Muscle of leg (tissue), 3 donors: ENCODE measurements at regions not wholly inside any gene's neighbourhood (a gene's known extent, or its start where the extent isn't known, plus 50 kb on each side); places are given as distances from the start of the nearest gene placed in this dataset.
"Not testable (repeated sequence)": the region's sequence is repeated elsewhere in the genome, so short reads cannot be mapped to it uniquely, and the experiment has no call there.

ENCODE experiments used
- DNase-seq: peaks from one replicate; pipeline ENCODE4 v3.0.0; 2013
- H3K27ac ChIP-seq: one replicate; pipeline ENCODE4 v1.5.1; 2013; ENCODE audit warnings: mild to moderate bottlenecking, low read length, control low read depth
- H3K27me3 ChIP-seq: one replicate; pipeline ENCODE4 v1.6.1; 2013; ENCODE audit warnings: low read length; ENCODE audit not compliant: control insufficient read depth, insufficient read depth
- H3K36me3 ChIP-seq: one replicate; pipeline ENCODE4 v1.6.1; 2013; ENCODE audit warnings: low read length; ENCODE audit not compliant: control insufficient read depth, insufficient read depth
- H3K4me1 ChIP-seq: one replicate; pipeline ENCODE4 v1.6.1; 2013; ENCODE audit warnings: low read length; ENCODE audit not compliant: control insufficient read depth, insufficient read depth
- H3K4me3 ChIP-seq: one replicate; pipeline ENCODE4 v1.5.1; 2013; ENCODE audit warnings: low read length, control low read depth
- H3K9me3 ChIP-seq: replicated peaks from 2 replicates; pipeline ENCODE4 v1.6.1; 2013; ENCODE audit warnings: low read depth, low read length; ENCODE audit not compliant: control insufficient read depth
- WGBS: methylation state at CpG from one replicate; pipeline ENCODE4 v1.1.5; 2013; ENCODE audit warnings: missing lambda C conversion rate; ENCODE audit not compliant: insufficient coverage; 5-methylcytosine and 5-hydroxymethylcytosine counted together

- WGBS = 83% methylated on average over 1 of the region's 3 CpGs
- no peaks in the 10 kb centered on the region for H3K27me3 ChIP-seq
- no peaks in the 10 kb centered on the region for H3K4me1 ChIP-seq
- no peak overlapping the region for H3K27ac ChIP-seq
- no peaks in the 10 kb centered on the region for H3K36me3 ChIP-seq
- no peak for DNase-seq
- H3K4me3 ChIP-seq = no peak overlapping the region
- H3K9me3 ChIP-seq = no peaks in the 10 kb centered on the region
These were observed 236.8 kb downstream of the FAT3 start for GRCh38 chr11:92461447-92461846.

GRCh38 chr11:92462821-92463220 lies 238.2 kb downstream of the FAT3 start:
- DNase-seq = no peak
- no peaks in the 10 kb centered on the region for H3K4me1 ChIP-seq
- H3K9me3 ChIP-seq = no peaks in the 10 kb centered on the region
- no peak overlapping the region for H3K4me3 ChIP-seq
- no peaks in the 10 kb centered on the region for H3K36me3 ChIP-seq
- no peaks in the 10 kb centered on the region for H3K27me3 ChIP-seq
- H3K27ac ChIP-seq = no peak overlapping the region
- no CpG with 5 or more reads among the region's 1 CpG for WGBS

- H3K27ac ChIP-seq = no peak overlapping the region
- WGBS = 55% methylated on average over 4 of the region's 6 CpGs
- no peaks in the 10 kb centered on the region for H3K9me3 ChIP-seq
- H3K4me1 ChIP-seq = no peaks in the 10 kb centered on the region
- H3K27me3 ChIP-seq = no peaks in the 10 kb centered on the region
- H3K4me3 ChIP-seq = no peak overlapping the region
- no peaks in the 10 kb centered on the region for H3K36me3 ChIP-seq
- no peak for DNase-seq
These were observed 240.2 kb downstream of the FAT3 start for GRCh38 chr11:92464822-92465221.

DNA sequence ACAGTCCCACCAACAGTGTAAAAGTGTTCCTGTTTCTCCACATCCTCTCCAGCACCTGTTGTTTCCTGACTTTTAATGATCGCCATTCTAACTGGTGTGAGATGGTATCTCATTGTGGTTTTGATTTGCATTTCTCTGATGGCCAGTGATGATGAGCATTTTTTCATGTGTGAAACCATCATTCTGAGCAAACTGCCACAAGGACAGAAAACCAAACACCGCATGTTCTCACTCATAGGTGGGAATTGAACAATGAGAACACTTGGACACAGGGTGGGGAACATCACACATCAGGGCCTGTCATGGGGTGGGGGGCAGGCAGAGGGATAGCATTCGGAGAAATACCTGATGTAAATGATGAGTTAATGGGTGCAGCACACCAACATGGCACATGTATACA lies 240.8 kb downstream of the FAT3 start:
- H3K4me3 ChIP-seq, DNase-seq, H3K27me3 ChIP-seq, H3K36me3 ChIP-seq, H3K27ac ChIP-seq, H3K4me1 ChIP-seq, H3K9me3 ChIP-seq: not testable (repeated sequence)
- WGBS = no CpG with 5 or more reads among the region's 3 CpGs

- Histone ChIP-seq H3K27ac (no peak overlapping the region), H3K27me3 (no peaks in the 10 kb centered on the region), H3K4me1 (no peaks in the 10 kb centered on the region), H3K9me3 (no peaks in the 10 kb centered on the region), H3K4me3 (no peak overlapping the region), H3K36me3 (no peaks in the 10 kb centered on the region)
- DNase-seq = no peak
- WGBS = 80% methylated on average over 1 of the region's 3 CpGs
These were observed 249.1 kb downstream of the FAT3 start for GRCh38 chr11:92473736-92474135.

DNA sequence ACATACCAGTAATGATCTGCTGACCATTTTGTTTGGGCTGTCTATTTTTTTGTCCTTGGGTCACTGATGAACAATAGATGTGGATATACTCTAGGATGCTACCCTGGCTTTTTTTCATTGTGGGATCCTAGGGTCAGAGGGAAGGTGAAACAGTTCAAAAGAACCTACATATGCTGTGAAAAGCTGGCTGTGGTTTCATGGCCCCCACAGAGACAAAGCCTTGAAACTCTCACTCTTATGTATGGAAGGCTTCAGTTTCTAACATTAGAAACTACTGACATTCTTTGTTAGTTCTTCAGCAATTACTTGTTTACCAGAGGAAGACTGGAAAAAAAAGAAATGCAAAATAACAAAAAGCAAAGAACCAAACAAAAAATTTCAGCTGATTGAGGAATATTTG lies 250.7 kb downstream of the FAT3 start:
- Histone ChIP-seq H3K36me3 (no peaks in the 10 kb centered on the region), H3K27ac (no peak overlapping the region), H3K9me3 (no peaks in the 10 kb centered on the region), H3K4me3 (no peak overlapping the region), H3K4me1 (no peaks in the 10 kb centered on the region), H3K27me3 (no peaks in the 10 kb centered on the region)
- no peak for DNase-seq

DNA sequence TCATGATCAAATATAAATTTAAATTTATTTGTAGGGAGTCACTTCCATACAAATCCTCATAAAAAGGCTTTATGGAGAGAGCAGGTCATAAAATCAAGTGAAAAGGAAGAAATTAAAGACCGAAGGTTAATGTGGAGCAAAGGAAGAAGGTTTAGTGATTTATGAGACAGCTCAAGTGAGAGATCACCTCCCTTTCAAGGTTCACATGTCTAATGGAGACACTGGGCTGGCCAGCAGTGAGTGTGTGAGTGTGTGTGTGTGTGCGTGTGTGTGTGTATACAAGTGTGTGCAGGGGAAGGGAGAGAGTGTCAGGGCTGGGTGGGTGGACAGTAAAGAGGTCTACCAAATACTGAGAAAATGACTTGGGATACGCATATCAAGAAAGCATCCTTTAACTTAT lies 251.2 kb downstream of the FAT3 start:
- Histone ChIP-seq H3K4me1 (no peaks in the 10 kb centered on the region), H3K9me3 (no peaks in the 10 kb centered on the region)

GRCh38 chr11:92477686-92478085 lies 253.1 kb downstream of the FAT3 start:
- no peaks in the 10 kb centered on the region for H3K36me3 ChIP-seq
- no peak overlapping the region for H3K4me3 ChIP-seq
- no peaks in the 10 kb centered on the region for H3K4me1 ChIP-seq
- no peaks in the 10 kb centered on the region for H3K27me3 ChIP-seq
- 63% methylated on average over 1 of the region's 3 CpGs for WGBS
- DNase-seq = no peak
- no peaks in the 10 kb centered on the region for H3K9me3 ChIP-seq
- H3K27ac ChIP-seq = no peak overlapping the region

More for the DNA sequence above, 251.2 kb downstream of the FAT3 start:
- no peaks in the 10 kb centered on the region for H3K27me3 ChIP-seq
- no peak overlapping the region for H3K27ac ChIP-seq
- DNase-seq = no peak
- H3K36me3 ChIP-seq = no peaks in the 10 kb centered on the region
- WGBS = 84% methylated on average over 2 of the region's 3 CpGs
- no peak overlapping the region for H3K4me3 ChIP-seq

DNA sequence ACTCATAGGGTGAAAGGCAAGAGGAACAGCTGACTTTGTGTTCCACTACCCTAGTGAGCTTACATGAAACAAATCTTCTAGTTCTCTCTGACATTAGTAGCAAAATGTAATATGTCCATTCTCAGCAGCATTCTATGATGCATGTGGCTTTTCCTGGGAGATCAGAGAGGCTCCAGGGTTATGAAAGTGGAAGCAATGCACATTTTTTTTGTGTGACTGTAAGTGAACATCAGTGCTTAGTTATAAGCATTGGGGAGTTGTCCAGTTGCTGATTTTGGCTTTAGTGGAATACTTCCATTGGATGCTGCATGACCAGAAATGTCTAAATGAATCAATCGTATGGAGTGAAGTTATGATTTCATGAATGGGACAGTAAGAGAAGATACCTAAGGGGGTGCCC lies 255.9 kb downstream of the FAT3 start:
- no peak overlapping the region for H3K4me3 ChIP-seq
- no peaks in the 10 kb centered on the region for H3K36me3 ChIP-seq
- no peaks in the 10 kb centered on the region for H3K27me3 ChIP-seq
- DNase-seq = no peak
- no peaks in the 10 kb centered on the region for H3K4me1 ChIP-seq
- H3K9me3 ChIP-seq = no peaks in the 10 kb centered on the region
- 67% methylated on average over 1 of the region's 1 CpG for WGBS
- H3K27ac ChIP-seq = no peak overlapping the region

DNA sequence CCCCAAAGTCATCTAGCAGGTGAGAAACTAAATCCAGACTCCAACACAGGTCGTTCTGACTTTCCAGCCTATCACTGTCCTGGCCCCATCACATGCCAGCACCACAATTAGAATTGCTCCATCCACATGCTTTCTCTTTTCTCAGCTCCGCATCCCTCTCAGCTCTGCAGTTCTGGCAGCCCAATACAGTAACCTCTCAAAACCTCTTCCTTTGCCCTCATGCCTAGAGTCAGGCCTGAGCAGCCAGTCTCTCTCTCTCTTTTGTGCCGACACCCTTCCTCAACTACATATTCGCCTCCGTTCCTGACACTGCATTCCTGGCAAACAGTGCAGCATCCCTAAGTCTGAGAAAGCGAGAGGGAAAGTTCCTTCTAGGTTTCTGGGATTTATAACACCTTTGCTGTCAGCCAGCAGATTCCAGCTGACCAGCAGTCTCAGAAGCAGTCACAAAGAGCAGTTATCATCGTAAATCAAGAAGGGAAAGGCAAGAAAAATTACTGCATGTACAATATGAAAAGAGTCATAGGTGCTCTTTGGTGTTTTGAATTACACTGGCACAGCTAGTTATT lies 258.0 kb downstream of the FAT3 start:
- no peak for DNase-seq
- no peak overlapping the region for H3K27ac ChIP-seq
- H3K4me3 ChIP-seq = no peak overlapping the region
- H3K27me3 ChIP-seq = no peaks in the 10 kb centered on the region
- H3K36me3 ChIP-seq = no peaks in the 10 kb centered on the region
- no peaks in the 10 kb centered on the region for H3K4me1 ChIP-seq
- H3K9me3 ChIP-seq = no peaks in the 10 kb centered on the region
- WGBS = 57% methylated on average over 5 of the region's 7 CpGs

DNA sequence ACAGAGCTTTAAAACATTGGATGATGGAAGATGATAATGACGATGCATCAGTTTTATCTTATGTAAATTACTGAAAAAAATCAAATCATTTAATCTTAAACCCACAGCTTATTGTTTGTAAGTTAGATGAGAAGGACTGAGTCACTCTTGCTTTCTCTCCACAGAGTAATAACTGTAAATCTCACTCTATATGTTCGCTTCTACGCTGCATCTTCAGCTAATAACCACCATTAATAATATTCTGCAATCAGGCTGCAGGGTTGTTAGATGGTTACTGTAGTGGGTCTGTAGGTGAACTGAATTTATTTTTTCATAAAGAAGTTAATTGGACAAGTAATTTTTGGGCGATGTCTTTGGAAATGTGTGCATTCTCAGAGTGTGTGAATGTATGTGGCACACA lies 260.0 kb downstream of the FAT3 start:
- Histone ChIP-seq H3K9me3 (no peaks in the 10 kb centered on the region), H3K36me3 (no peaks in the 10 kb centered on the region), H3K27ac (no peak overlapping the region), H3K4me1 (no peaks in the 10 kb centered on the region), H3K27me3 (no peaks in the 10 kb centered on the region), H3K4me3 (no peak overlapping the region)
- no peak for DNase-seq
- no CpG with 5 or more reads among the region's 4 CpGs for WGBS
